ENCODE measurements at regions not wholly inside any gene's neighbourhood (a gene's known extent, or its start where the extent isn't known, plus 50 kb on each side); places are given as distances from the start of the nearest gene placed in this dataset.
A peak's percentile ranks its signal among the peaks of the same experiment; 100 is the strongest.

DNA sequence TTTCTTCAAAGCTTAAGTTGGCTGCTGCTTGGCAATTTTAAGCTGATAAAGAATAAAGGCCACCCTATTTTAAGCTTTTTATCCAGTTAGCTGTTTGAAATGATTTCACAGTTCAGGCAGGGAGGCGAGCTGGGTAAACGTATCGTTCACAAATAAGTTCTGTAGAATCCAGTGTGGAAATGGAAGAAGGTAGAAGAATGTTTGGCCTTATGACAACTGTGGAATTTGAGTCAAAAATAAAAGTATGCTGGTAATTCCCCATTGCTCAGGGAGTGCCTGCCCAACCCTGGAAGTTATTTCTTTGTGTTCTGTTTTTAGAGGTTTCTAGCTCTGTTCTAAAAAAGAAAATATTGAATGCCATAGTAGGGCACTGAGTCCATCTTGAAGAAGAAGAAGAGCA is 113.1 kb downstream of the ARL4A start:
- in situ Hi-C loops (cut with MboI), result no loop called here
- WGBS, 2 experiments (ENCODE audit: low coverage in 1 of 2, low lambda C conversion rate in 2 of 2, missing lambda C conversion rate in 2 of 2), result 87 to 92% methylated on average over 3 of the region's 3 CpGs
- H3K4me2 ChIP-seq (ENCODE audit: unreplicated experiment), result no peak overlapping the region

DNA sequence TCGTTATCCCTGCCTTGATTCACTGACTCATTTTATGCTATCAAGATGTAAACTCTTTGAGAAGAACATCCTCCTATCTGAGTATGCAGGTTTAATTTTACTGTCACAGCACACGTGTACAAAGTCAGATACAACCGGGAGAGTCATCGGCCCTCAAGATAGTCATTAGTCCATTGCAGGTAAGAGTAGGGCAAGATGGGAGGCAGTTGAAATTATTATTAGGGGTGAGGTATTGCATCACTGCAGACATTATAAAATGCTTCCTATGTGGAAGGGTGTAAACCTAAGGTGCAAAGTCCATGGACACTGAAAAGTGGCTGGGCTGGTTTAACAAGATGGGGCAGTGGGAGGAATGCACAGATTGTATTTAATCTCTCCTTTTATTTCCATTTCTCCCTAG is 113.7 kb downstream of the ARL4A start:
- Histone ChIP-seq H3K9me3 (ENCODE audit: low read depth) (no peaks in the 10 kb centered on the region), H4K20me1 (ENCODE audit: insufficient read depth) (no peaks in the 10 kb centered on the region), H3F3A (ENCODE audit: insufficient read depth) (no peaks in the 10 kb centered on the region), H3K9me2 (ENCODE audit: insufficient read depth) (peaks cover 4% of the 10 kb centered on the region; the same call in 1 of the 2 replicates), H3K27ac (no peak overlapping the region), H3K9ac (no peak overlapping the region), H3K4me2 (ENCODE audit: unreplicated experiment) (no peak overlapping the region), H3K36me3 (ENCODE audit: low read depth) (no peaks in the 10 kb centered on the region), H3K4me3 (no peak overlapping the region), H2AFZ (0 out of 2 replicates have a peak overlapping the region, but pooled peaks have one; percentile 8), H3K27me3 (replicated peaks; ENCODE audit: insufficient read depth) (no peaks in the 10 kb centered on the region), H3K4me1 (ENCODE audit: insufficient read depth) (no peaks in the 10 kb centered on the region), H3K79me2 (ENCODE audit: insufficient read depth) (no peaks in the 10 kb centered on the region)
- no peak for TF ChIP-seq EZH2 (IDR thresholded peaks at IDR 0.05; ENCODE audit: insufficient read depth, poor library complexity, severe bottlenecking)
- no peak for TF ChIP-seq EZH2phosphoT487 (IDR thresholded peaks at IDR 0.05; ENCODE audit: insufficient read depth, low read depth)
- DNase-seq, result no peak
- in situ Hi-C loops (cut with MboI), result no loop called here
- 82 to 84% methylated on average over 4 of the region's 4 CpGs for WGBS, 2 experiments (ENCODE audit: low coverage in 1 of 2, low lambda C conversion rate in 2 of 2, missing lambda C conversion rate in 2 of 2)

More for the DNA sequence above, 113.1 kb downstream of the ARL4A start:
- no peaks in the 10 kb centered on the region for H3K79me2 ChIP-seq (ENCODE audit: insufficient read depth)
- H4K20me1 ChIP-seq (ENCODE audit: insufficient read depth), result no peaks in the 10 kb centered on the region
- H3F3A ChIP-seq (ENCODE audit: insufficient read depth), result no peaks in the 10 kb centered on the region
- peaks cover 4% of the 10 kb centered on the region; the same call in 1 of the 2 replicates for H3K9me2 ChIP-seq (ENCODE audit: insufficient read depth)
- no peak for DNase-seq
- H3K4me3 ChIP-seq, result no peak overlapping the region
- H3K27me3 ChIP-seq (replicated peaks; ENCODE audit: insufficient read depth), result no peaks in the 10 kb centered on the region
- no peak overlapping the region for H3K9ac ChIP-seq
- no peaks in the 10 kb centered on the region for H3K36me3 ChIP-seq (ENCODE audit: low read depth)
- H3K27ac ChIP-seq, result no peak overlapping the region
- TF ChIP-seq EZH2phosphoT487 (IDR thresholded peaks at IDR 0.05; ENCODE audit: insufficient read depth, low read depth) (no peak), EZH2 (IDR thresholded peaks at IDR 0.05; ENCODE audit: insufficient read depth, poor library complexity, severe bottlenecking) (no peak)
- H2AFZ ChIP-seq, result peak overlapping the region; percentile 8; the same call in 1 of the 2 replicates
- no peaks in the 10 kb centered on the region for H3K9me3 ChIP-seq (ENCODE audit: low read depth)
- H3K4me1 ChIP-seq (ENCODE audit: insufficient read depth), result no peaks in the 10 kb centered on the region

GRCh38 chr7:12802070-12802469 is 114.6 kb downstream of the ARL4A start:
- no peak overlapping the region for H3K4me2 ChIP-seq (ENCODE audit: unreplicated experiment)
- no peaks in the 10 kb centered on the region for H3K36me3 ChIP-seq (ENCODE audit: low read depth)
- H4K20me1 ChIP-seq (ENCODE audit: insufficient read depth), result no peaks in the 10 kb centered on the region
- H3K9ac ChIP-seq, result no peak overlapping the region
- peaks cover 4% of the 10 kb centered on the region; the same call in 1 of the 2 replicates for H3K9me2 ChIP-seq (ENCODE audit: insufficient read depth)
- H2AFZ ChIP-seq, result no peak overlapping the region
- DNase-seq, result peak; percentile 1
- H3F3A ChIP-seq (ENCODE audit: insufficient read depth), result no peaks in the 10 kb centered on the region
- H3K27ac ChIP-seq, result no peak overlapping the region
- H3K27me3 ChIP-seq (replicated peaks; ENCODE audit: insufficient read depth), result no peaks in the 10 kb centered on the region
- H3K9me3 ChIP-seq (ENCODE audit: low read depth), result no peaks in the 10 kb centered on the region
- H3K4me1 ChIP-seq (ENCODE audit: insufficient read depth), result no peaks in the 10 kb centered on the region
- TF ChIP-seq EZH2phosphoT487 (IDR thresholded peaks at IDR 0.05; ENCODE audit: insufficient read depth, low read depth) (no peak), EZH2 (IDR thresholded peaks at IDR 0.05; ENCODE audit: insufficient read depth, poor library complexity, severe bottlenecking) (no peak)
- in situ Hi-C loops (cut with MboI), result no loop called here
- 71 to 75% methylated on average over 2 of the region's 2 CpGs for WGBS, 2 experiments (ENCODE audit: low coverage in 1 of 2, low lambda C conversion rate in 2 of 2, missing lambda C conversion rate in 2 of 2)
- no peak overlapping the region for H3K4me3 ChIP-seq
- no peaks in the 10 kb centered on the region for H3K79me2 ChIP-seq (ENCODE audit: insufficient read depth)

- H3K27ac ChIP-seq, result no peak overlapping the region
- H3K9ac ChIP-seq, result no peak overlapping the region
- no peaks in the 10 kb centered on the region for H4K20me1 ChIP-seq (ENCODE audit: insufficient read depth)
- 67 to 71% methylated on average over 7 of the region's 7 CpGs for WGBS, 2 experiments (ENCODE audit: low coverage in 1 of 2, low lambda C conversion rate in 2 of 2, missing lambda C conversion rate in 2 of 2)
- in situ Hi-C loops (cut with MboI), result no loop called here
- H3K9me3 ChIP-seq (ENCODE audit: low read depth), result no peaks in the 10 kb centered on the region
- H3K9me2 ChIP-seq (ENCODE audit: insufficient read depth), result peaks cover 4% of the 10 kb centered on the region; the same call in 1 of the 2 replicates
- H3F3A ChIP-seq (ENCODE audit: insufficient read depth), result no peaks in the 10 kb centered on the region
- no peaks in the 10 kb centered on the region for H3K79me2 ChIP-seq (ENCODE audit: insufficient read depth)
- no peaks in the 10 kb centered on the region for H3K27me3 ChIP-seq (replicated peaks; ENCODE audit: insufficient read depth)
- H2AFZ ChIP-seq, result no peak overlapping the region
- H3K4me1 ChIP-seq (ENCODE audit: insufficient read depth), result no peaks in the 10 kb centered on the region
- DNase-seq, result no peak
- no peaks in the 10 kb centered on the region for H3K36me3 ChIP-seq (ENCODE audit: low read depth)
- H3K4me2 ChIP-seq (ENCODE audit: unreplicated experiment), result no peak overlapping the region
- TF ChIP-seq EZH2 (IDR thresholded peaks at IDR 0.05; ENCODE audit: insufficient read depth, poor library complexity, severe bottlenecking) (no peak), EZH2phosphoT487 (IDR thresholded peaks at IDR 0.05; ENCODE audit: insufficient read depth, low read depth) (no peak)
- no peak overlapping the region for H3K4me3 ChIP-seq
Measured at GRCh38 chr7:12803542-12803941, 116.1 kb downstream of the ARL4A start.

DNA sequence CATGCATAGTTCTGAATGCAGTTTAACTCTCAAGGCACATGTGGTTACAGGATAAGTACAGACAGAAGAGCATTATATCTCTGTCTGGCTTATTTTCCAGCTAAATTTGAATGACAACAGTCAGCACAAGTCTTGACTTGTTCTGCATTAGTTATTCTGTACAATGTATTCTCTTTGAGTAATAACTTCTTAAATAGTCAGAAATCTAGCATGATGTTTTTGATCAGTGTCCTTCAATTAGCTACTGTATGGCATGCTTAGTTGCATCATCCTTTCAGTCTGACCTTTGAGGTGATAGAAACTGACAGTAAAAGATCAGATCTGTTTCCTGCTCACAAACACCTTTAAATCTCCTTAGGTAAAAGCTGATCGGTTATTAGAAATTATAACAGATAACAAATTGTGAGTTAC is 118.1 kb downstream of the ARL4A start:
- H3K9me2 ChIP-seq (ENCODE audit: insufficient read depth), result no peaks in the 10 kb centered on the region
- 7 to 21% methylated on average over 1 of the region's 1 CpG for WGBS, 2 experiments (ENCODE audit: low coverage in 1 of 2, low lambda C conversion rate in 2 of 2, missing lambda C conversion rate in 2 of 2)
- no peak for DNase-seq
- no peak overlapping the region for H3K9ac ChIP-seq
- H3K27me3 ChIP-seq (replicated peaks; ENCODE audit: insufficient read depth), result no peaks in the 10 kb centered on the region
- no peak overlapping the region for H3K4me3 ChIP-seq
- no peaks in the 10 kb centered on the region for H3K36me3 ChIP-seq (ENCODE audit: low read depth)
- no peaks in the 10 kb centered on the region for H3F3A ChIP-seq (ENCODE audit: insufficient read depth)
- no peak for TF ChIP-seq EZH2 (IDR thresholded peaks at IDR 0.05; ENCODE audit: insufficient read depth, poor library complexity, severe bottlenecking)
- no peak for TF ChIP-seq EZH2phosphoT487 (IDR thresholded peaks at IDR 0.05; ENCODE audit: insufficient read depth, low read depth)
- no peak overlapping the region for H3K4me2 ChIP-seq (ENCODE audit: unreplicated experiment)
- H3K4me1 ChIP-seq (ENCODE audit: insufficient read depth), result no peaks in the 10 kb centered on the region
- H2AFZ ChIP-seq, result peak overlapping the region; percentile 23
- no peaks in the 10 kb centered on the region for H3K9me3 ChIP-seq (ENCODE audit: low read depth)
- in situ Hi-C loops (cut with MboI), result no loop called here
- H3K79me2 ChIP-seq (ENCODE audit: insufficient read depth), result no peaks in the 10 kb centered on the region
- H3K27ac ChIP-seq, result no peak overlapping the region
- no peaks in the 10 kb centered on the region for H4K20me1 ChIP-seq (ENCODE audit: insufficient read depth)

All from GM23248 (cell line).